H1 (cell line): ENCODE measurements at regions not wholly inside any gene's neighbourhood (a gene's known extent, or its start where the extent isn't known, plus 50 kb on each side); places are given as distances from the start of the nearest gene placed in this dataset.

Experiments
- BCL11A ChIP-seq, 2 experiments: IDR thresholded peaks; one replicate each; pipeline ENCODE4 v1.6.1; 2011; ENCODE audit warnings: low read depth in 2 of 2, low read length in 2 of 2, mild to moderate bottlenecking in 2 of 2
- NANOG ChIP-seq: IDR thresholded peaks from 2 replicates; pipeline ENCODE4 v1.6.1; 2011; ENCODE audit warnings: low read length, low read depth, mild to moderate bottlenecking, inconsistent platforms; ENCODE audit not compliant: insufficient read depth, poor library complexity, severe bottlenecking
- TAF7 ChIP-seq: optimal IDR thresholded peaks from 2 replicates; pipeline ENCODE3; 2011; ENCODE audit warnings: low read depth, mild to moderate bottlenecking, inconsistent platforms, low read length, moderate library complexity, borderline replicate concordance

GRCh38 chr11:56932572-56933220, 56.0 kb upstream of the OR5AK2 start (continued):
- TF ChIP-seq TAF7: no peak
- no peak for TF ChIP-seq BCL11A (IDR thresholded peaks at IDR 0.05; ENCODE audit: low read depth in 2 of 2, low read length in 2 of 2)
- no peak for TF ChIP-seq NANOG
